ENCODE measurements at regions not wholly inside any gene's neighbourhood (a gene's known extent, or its start where the extent isn't known, plus 50 kb on each side); places are given as distances from the start of the nearest gene placed in this dataset.

GRCh38 chr1:4331767-4332163, 322.6 kb upstream of the AJAP1 start:
- no peak overlapping the region for H3K4me3 ChIP-seq (replicated peaks; ENCODE audit: low read depth, low read length)
- no peak for DNase-seq (ENCODE audit: extremely low read depth, insufficient read length)
- TF ChIP-seq, protein P1, sequence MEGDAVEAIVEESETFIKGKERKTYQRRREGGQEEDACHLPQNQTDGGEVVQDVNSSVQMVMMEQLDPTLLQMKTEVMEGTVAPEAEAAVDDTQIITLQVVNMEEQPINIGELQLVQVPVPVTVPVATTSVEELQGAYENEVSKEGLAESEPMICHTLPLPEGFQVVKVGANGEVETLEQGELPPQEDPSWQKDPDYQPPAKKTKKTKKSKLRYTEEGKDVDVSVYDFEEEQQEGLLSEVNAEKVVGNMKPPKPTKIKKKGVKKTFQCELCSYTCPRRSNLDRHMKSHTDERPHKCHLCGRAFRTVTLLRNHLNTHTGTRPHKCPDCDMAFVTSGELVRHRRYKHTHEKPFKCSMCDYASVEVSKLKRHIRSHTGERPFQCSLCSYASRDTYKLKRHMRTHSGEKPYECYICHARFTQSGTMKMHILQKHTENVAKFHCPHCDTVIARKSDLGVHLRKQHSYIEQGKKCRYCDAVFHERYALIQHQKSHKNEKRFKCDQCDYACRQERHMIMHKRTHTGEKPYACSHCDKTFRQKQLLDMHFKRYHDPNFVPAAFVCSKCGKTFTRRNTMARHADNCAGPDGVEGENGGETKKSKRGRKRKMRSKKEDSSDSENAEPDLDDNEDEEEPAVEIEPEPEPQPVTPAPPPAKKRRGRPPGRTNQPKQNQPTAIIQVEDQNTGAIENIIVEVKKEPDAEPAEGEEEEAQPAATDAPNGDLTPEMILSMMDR (IDR thresholded peaks at IDR 0.05; ENCODE audit: insufficient read depth, low read length, poor library complexity, severe bottlenecking): no peak
- H3K36me3 ChIP-seq (ENCODE audit: control insufficient read depth, insufficient read depth, low read length): no peaks in the 10 kb centered on the region
- no peaks in the 10 kb centered on the region for H3K27me3 ChIP-seq (replicated peaks; ENCODE audit: control insufficient read depth, insufficient read depth, low read length)

- H3K27me3 ChIP-seq (replicated peaks; ENCODE audit: control insufficient read depth, insufficient read depth, low read length): no peaks in the 10 kb centered on the region
- DNase-seq (ENCODE audit: extremely low read depth, insufficient read length): no peak
- TF ChIP-seq, protein P1 (IDR thresholded peaks at IDR 0.05; ENCODE audit: insufficient read depth, low read length, poor library complexity, severe bottlenecking): no peak
- no peak overlapping the region for H3K4me3 ChIP-seq (replicated peaks; ENCODE audit: low read depth, low read length)
- H3K36me3 ChIP-seq (ENCODE audit: control insufficient read depth, insufficient read depth, low read length): no peaks in the 10 kb centered on the region
These were observed 317.9 kb upstream of the AJAP1 start for GRCh38 chr1:4336507-4336906.

- Histone ChIP-seq H3K27me3 (replicated peaks; ENCODE audit: control insufficient read depth, insufficient read depth, low read length) (no peaks in the 10 kb centered on the region), H3K4me3 (replicated peaks; ENCODE audit: low read depth, low read length) (no peak overlapping the region), H3K36me3 (ENCODE audit: control insufficient read depth, insufficient read depth, low read length) (no peaks in the 10 kb centered on the region)
- TF ChIP-seq, protein P1 (IDR thresholded peaks at IDR 0.05; ENCODE audit: insufficient read depth, low read length, poor library complexity, severe bottlenecking): no peak
- DNase-seq (ENCODE audit: extremely low read depth, insufficient read length): no peak
These were observed 313.0 kb upstream of the AJAP1 start for GRCh38 chr1:4341421-4341820.

DNA sequence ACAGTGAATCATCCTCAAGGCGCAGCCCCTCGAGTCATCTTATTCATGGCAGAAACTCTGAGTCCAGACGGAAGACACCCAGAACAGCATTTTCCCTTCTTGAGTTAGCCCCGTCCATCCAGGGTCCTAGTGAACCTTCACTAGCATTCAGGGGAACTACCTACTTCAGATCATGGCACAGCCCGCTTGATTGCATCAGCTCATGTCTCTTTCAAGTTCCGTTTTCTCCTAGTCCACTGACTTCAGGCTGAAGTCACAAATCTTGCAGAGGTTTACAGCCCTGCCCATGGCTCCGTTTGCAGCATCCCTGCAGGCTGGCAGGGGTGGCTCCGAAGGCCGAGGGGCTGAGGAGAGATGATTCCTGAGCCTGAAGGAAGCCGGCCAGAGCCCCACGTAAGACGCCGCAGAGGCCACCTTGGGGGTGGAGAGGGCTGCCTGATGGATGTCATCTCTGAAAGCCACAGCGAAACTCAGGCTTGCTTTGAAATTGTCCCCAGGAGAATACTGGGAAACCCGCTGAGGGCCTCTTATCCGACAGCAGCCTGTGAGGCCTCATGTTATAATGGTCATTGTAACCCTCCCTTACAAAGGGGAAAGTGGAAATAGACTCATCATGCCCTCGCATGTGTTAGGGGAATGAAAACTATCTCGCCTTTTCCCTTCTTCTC, 310.2 kb upstream of the AJAP1 start:
- Histone ChIP-seq H3K27me3 (replicated peaks; ENCODE audit: control insufficient read depth, insufficient read depth, low read length) (no peaks in the 10 kb centered on the region), H3K4me3 (replicated peaks; ENCODE audit: low read depth, low read length) (no peak overlapping the region), H3K36me3 (ENCODE audit: control insufficient read depth, insufficient read depth, low read length) (no peaks in the 10 kb centered on the region)
- no peak for DNase-seq (ENCODE audit: extremely low read depth, insufficient read length)
- TF ChIP-seq, protein P1 (IDR thresholded peaks at IDR 0.05; ENCODE audit: insufficient read depth, low read length, poor library complexity, severe bottlenecking): no peak

GRCh38 chr1:4345094-4345493, 309.3 kb upstream of the AJAP1 start:
- TF ChIP-seq, protein P1 (IDR thresholded peaks at IDR 0.05; ENCODE audit: insufficient read depth, low read length, poor library complexity, severe bottlenecking): no peak

GRCh38 chr1:4346131-4346530, 308.3 kb upstream of the AJAP1 start:
- Histone ChIP-seq H3K4me3 (replicated peaks; ENCODE audit: low read depth, low read length) (no peak overlapping the region), H3K36me3 (ENCODE audit: control insufficient read depth, insufficient read depth, low read length) (no peaks in the 10 kb centered on the region), H3K27me3 (replicated peaks; ENCODE audit: control insufficient read depth, insufficient read depth, low read length) (no peaks in the 10 kb centered on the region)
- TF ChIP-seq, protein P1 (IDR thresholded peaks at IDR 0.05; ENCODE audit: insufficient read depth, low read length, poor library complexity, severe bottlenecking): no peak
- no peak for DNase-seq (ENCODE audit: extremely low read depth, insufficient read length)

More at GRCh38 chr1:4345094-4345493, 309.3 kb upstream of the AJAP1 start:
- Histone ChIP-seq H3K27me3 (replicated peaks; ENCODE audit: control insufficient read depth, insufficient read depth, low read length) (no peaks in the 10 kb centered on the region), H3K36me3 (ENCODE audit: control insufficient read depth, insufficient read depth, low read length) (no peaks in the 10 kb centered on the region), H3K4me3 (replicated peaks; ENCODE audit: low read depth, low read length) (no peak overlapping the region)
- DNase-seq (ENCODE audit: extremely low read depth, insufficient read length): no peak

Data from GM06990 (cell line).